Loucy (cell line): ENCODE measurements at regions not wholly inside any gene's neighbourhood (a gene's known extent, or its start where the extent isn't known, plus 50 kb on each side); places are given as distances from the start of the nearest gene placed in this dataset.

ENCODE experiments used
- EZH2phosphoT487 ChIP-seq: fragments of 200-600 bp; IDR thresholded peaks from 2 replicates; pipeline ENCODE4 v1.6.1; 2018; ENCODE audit warnings: antibody characterized with exemption, mild to moderate bottlenecking, moderate library complexity, borderline replicate concordance
- TF ChIP-seq, protein P1 (sequence below): fragments of 200-600 bp; sonication (generic); conservative IDR thresholded peaks from 2 replicates; pipeline ENCODE4 v1.5.1; 2014; ENCODE audit warnings: mild to moderate bottlenecking, antibody characterized with exemption, low read length

DNA sequence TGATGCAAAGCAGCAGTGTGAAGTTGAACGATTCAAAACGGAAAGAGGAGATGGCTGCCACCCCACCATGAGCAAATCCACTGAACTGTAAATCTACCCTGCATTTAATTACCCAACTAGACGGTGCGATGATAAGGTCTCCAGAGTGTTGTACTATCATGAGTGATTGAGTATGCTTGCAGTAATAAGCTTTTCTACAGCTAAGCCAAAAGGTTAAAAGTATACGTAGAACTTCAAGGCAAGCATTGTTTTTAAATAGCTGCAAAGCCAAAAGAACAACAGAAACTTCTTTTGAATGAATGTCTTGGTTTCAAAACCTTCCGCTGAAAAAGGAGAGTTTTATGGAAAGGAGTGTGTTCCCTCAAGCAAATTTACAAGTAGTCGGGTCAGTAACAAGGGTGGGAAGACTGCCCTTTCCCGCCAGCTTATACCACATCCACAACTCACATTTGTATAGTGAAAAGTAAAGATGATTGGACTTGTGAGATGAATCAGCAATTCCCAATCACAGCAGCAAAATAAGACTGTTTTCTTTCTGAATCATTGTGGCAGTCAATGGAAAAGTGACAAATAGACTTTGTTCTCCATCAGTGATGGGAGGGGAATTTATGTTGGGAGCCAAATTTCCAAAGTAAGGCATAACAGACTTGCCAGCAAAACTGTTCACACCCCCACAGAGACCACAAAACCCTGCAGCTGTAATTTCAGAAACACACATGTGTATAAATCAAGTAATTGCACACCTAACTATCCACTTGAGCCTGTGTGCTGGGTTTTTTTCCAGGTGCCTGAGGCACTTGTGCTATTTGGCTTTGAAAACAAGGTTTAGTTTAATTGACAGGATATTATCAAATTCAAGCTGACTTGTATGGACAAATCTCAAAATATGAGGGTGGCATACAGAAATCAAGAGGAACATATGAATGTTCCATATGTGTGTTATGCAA, 407.7 kb upstream of the GRAMD2B start:
- TF ChIP-seq, protein P1, sequence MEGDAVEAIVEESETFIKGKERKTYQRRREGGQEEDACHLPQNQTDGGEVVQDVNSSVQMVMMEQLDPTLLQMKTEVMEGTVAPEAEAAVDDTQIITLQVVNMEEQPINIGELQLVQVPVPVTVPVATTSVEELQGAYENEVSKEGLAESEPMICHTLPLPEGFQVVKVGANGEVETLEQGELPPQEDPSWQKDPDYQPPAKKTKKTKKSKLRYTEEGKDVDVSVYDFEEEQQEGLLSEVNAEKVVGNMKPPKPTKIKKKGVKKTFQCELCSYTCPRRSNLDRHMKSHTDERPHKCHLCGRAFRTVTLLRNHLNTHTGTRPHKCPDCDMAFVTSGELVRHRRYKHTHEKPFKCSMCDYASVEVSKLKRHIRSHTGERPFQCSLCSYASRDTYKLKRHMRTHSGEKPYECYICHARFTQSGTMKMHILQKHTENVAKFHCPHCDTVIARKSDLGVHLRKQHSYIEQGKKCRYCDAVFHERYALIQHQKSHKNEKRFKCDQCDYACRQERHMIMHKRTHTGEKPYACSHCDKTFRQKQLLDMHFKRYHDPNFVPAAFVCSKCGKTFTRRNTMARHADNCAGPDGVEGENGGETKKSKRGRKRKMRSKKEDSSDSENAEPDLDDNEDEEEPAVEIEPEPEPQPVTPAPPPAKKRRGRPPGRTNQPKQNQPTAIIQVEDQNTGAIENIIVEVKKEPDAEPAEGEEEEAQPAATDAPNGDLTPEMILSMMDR = no peak
- no peak for TF ChIP-seq EZH2phosphoT487
